ENCODE measurements at regions not wholly inside any gene's neighbourhood (a gene's known extent, or its start where the extent isn't known, plus 50 kb on each side); places are given as distances from the start of the nearest gene placed in this dataset.

GRCh38 chr4:162640152-162640551 is 476.4 kb upstream of the FSTL5 start:
- Histone ChIP-seq H3K9me3 (replicated peaks in 1 of 3) (no peaks in the 10 kb centered on the region), H3K4me3 (no peak overlapping the region), H3K27ac (no peak overlapping the region), H3K36me3 (replicated peaks in 1 of 2) (no peaks in the 10 kb centered on the region), H3K27me3 (no peaks in the 10 kb centered on the region), H3K4me1 (replicated peaks in 1 of 2) (no peaks in the 10 kb centered on the region)
- intact Hi-C loops (cut with DNase I), result no loop called here
- no peak for TF ChIP-seq POLR2A (IDR thresholded peaks at IDR 0.05)
- no peak for TF ChIP-seq CTCF (IDR thresholded peaks at IDR 0.05)
- 80 to 88% (median 85%) methylated on average over 13 of the region's 13 CpGs for WGBS, 4 donors
- DNase-seq, result no peak

- no peak for TF ChIP-seq CTCF (IDR thresholded peaks at IDR 0.05)
- TF ChIP-seq POLR2A (IDR thresholded peaks at IDR 0.05), result no peak
- no peaks in the 10 kb centered on the region for H3K27me3 ChIP-seq
- H3K9me3 ChIP-seq (replicated peaks in 1 of 3), result no peaks in the 10 kb centered on the region
- no peaks in the 10 kb centered on the region for H3K36me3 ChIP-seq (replicated peaks in 1 of 2)
- H3K4me1 ChIP-seq (replicated peaks in 1 of 2), result no peaks in the 10 kb centered on the region
- 49 to 82% (median 57%) methylated on average over 2 of the region's 2 CpGs for WGBS, 4 donors
- H3K27ac ChIP-seq, result no peak overlapping the region
- H3K4me3 ChIP-seq, result no peak overlapping the region
- DNase-seq, result no peak
- intact Hi-C loops (cut with DNase I), result no loop called here
These were observed 470.6 kb upstream of the FSTL5 start for GRCh38 chr4:162634390-162634789.

- H3K9me3 ChIP-seq (replicated peaks in 1 of 3), result no peaks in the 10 kb centered on the region
- no peak for TF ChIP-seq POLR2A (IDR thresholded peaks at IDR 0.05)
- no peak for TF ChIP-seq CTCF (IDR thresholded peaks at IDR 0.05)
- intact Hi-C loops (cut with DNase I), result no loop called here
- 41 to 56% (median 49%) methylated on average over 2 of the region's 2 CpGs for WGBS, 4 donors
- H3K36me3 ChIP-seq (replicated peaks in 1 of 2), result no peaks in the 10 kb centered on the region
- no peaks in the 10 kb centered on the region for H3K4me1 ChIP-seq (replicated peaks in 1 of 2)
- H3K27ac ChIP-seq, result no peak overlapping the region
- no peak overlapping the region for H3K4me3 ChIP-seq
- H3K27me3 ChIP-seq, result no peaks in the 10 kb centered on the region
- no peak for DNase-seq
These were observed 458.9 kb upstream of the FSTL5 start for GRCh38 chr4:162622664-162623063.

GRCh38 chr4:162610116-162610515 is 446.3 kb upstream of the FSTL5 start:
- intact Hi-C loops (cut with DNase I), result no loop called here
- no peak overlapping the region for H3K4me3 ChIP-seq
- DNase-seq, result no peak
- TF ChIP-seq POLR2A (IDR thresholded peaks at IDR 0.05) (no peak), CTCF (IDR thresholded peaks at IDR 0.05) (no peak)
- no peaks in the 10 kb centered on the region for H3K9me3 ChIP-seq (replicated peaks in 1 of 3)
- no peaks in the 10 kb centered on the region for H3K27me3 ChIP-seq
- H3K36me3 ChIP-seq (replicated peaks in 1 of 2), result no peaks in the 10 kb centered on the region
- no peaks in the 10 kb centered on the region for H3K4me1 ChIP-seq (replicated peaks in 1 of 2)
- H3K27ac ChIP-seq, result no peak overlapping the region

All from adrenal gland (tissue), 9 donors.